ENCODE measurements at regions not wholly inside any gene's neighbourhood (a gene's known extent, or its start where the extent isn't known, plus 50 kb on each side); places are given as distances from the start of the nearest gene placed in this dataset.
A peak's percentile ranks its signal among the peaks of the same experiment; 100 is the strongest.

DNA sequence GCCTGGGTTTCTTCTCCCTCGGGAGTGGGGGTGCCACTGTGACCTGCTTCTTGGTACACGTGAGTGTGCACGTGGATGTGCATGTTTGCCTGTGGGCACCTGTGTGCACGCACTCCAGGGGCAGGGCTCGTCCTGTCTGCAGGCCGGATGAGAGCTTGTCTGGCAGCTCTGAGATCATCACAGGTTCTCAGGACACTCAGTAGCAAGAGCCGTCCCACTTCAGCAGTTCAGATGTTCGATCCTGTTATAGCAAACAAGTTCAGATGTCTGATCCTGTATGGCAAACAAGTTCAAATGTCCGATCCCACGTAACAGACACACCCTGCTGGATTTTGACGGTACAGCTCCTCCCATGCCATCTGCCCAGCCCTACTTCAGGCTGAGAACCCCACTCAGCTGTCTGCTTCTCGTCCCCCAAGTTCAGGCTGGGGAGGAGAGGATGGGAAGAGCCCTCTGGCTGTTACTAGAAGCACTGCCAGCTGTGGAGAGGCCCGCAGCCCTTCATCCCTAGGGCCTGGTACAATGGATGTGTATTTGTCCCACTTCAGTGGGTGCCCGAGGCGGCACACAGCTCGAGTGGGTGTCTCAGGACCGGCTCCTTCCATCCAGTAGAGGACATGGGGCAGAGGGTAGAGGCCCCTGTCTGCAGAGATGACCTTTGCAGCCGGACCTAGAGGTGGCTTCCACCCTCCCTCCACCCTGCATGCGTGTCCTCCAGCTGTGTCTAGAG is 1126.9 kb downstream of the BRD1 start (continued):
- TF ChIP-seq ARID4A (CRISPR knock-in tag; IDR thresholded peaks at IDR 0.05; ENCODE audit: borderline replicate concordance) (peak; percentile 54; the same call in 1 of the 2 replicates), SP2 (CRISPR knock-in tag; IDR thresholded peaks at IDR 0.05) (no peak), ZKSCAN1 (IDR thresholded peaks at IDR 0.05; ENCODE audit: low read length) (no peak), ZNF83 (CRISPR knock-in tag; IDR thresholded peaks at IDR 0.05; ENCODE audit: borderline replicate concordance) (no peak), ZFP62 (CRISPR knock-in tag; IDR thresholded peaks at IDR 0.05) (no peak), MAF1 (CRISPR knock-in tag; IDR thresholded peaks at IDR 0.05; ENCODE audit: borderline replicate concordance) (no peak), POLR2AphosphoS5 (IDR thresholded peaks at IDR 0.05; ENCODE audit: low read depth, low read length) (no peak), SAP130 (CRISPR knock-in tag; IDR thresholded peaks at IDR 0.05; ENCODE audit: low read depth) (no peak), ZNF263 (CRISPR knock-in tag; IDR thresholded peaks at IDR 0.05) (peak; percentile 57; the same call in 1 of the 2 replicates), ZNF598 (CRISPR knock-in tag; IDR thresholded peaks at IDR 0.05; ENCODE audit: borderline replicate concordance) (no peak), ZNF12 (CRISPR knock-in tag; IDR thresholded peaks at IDR 0.05) (no peak), PITX1 (CRISPR knock-in tag; IDR thresholded peaks at IDR 0.05) (0 out of 2 replicates have a peak, but pooled peaks have one; percentile 35), ZNF775 (CRISPR knock-in tag; IDR thresholded peaks at IDR 0.05; ENCODE audit: borderline replicate concordance) (no peak), ZNF33A (CRISPR knock-in tag; IDR thresholded peaks at IDR 0.05; ENCODE audit: borderline replicate concordance) (no peak), NR2F1 (CRISPR knock-in tag; IDR thresholded peaks at IDR 0.05) (no peak), CAMTA2 (CRISPR knock-in tag; IDR thresholded peaks at IDR 0.05; ENCODE audit: borderline replicate concordance) (no peak), NCOA1 (CRISPR knock-in tag; IDR thresholded peaks at IDR 0.05) (no peak), DZIP1 (CRISPR knock-in tag; IDR thresholded peaks at IDR 0.05) (no peak), RXRB (CRISPR knock-in tag; IDR thresholded peaks at IDR 0.05; ENCODE audit: borderline replicate concordance) (no peak), GABPB1 (CRISPR knock-in tag; IDR thresholded peaks at IDR 0.05) (no peak)
- TF ChIP-seq, protein P1, sequence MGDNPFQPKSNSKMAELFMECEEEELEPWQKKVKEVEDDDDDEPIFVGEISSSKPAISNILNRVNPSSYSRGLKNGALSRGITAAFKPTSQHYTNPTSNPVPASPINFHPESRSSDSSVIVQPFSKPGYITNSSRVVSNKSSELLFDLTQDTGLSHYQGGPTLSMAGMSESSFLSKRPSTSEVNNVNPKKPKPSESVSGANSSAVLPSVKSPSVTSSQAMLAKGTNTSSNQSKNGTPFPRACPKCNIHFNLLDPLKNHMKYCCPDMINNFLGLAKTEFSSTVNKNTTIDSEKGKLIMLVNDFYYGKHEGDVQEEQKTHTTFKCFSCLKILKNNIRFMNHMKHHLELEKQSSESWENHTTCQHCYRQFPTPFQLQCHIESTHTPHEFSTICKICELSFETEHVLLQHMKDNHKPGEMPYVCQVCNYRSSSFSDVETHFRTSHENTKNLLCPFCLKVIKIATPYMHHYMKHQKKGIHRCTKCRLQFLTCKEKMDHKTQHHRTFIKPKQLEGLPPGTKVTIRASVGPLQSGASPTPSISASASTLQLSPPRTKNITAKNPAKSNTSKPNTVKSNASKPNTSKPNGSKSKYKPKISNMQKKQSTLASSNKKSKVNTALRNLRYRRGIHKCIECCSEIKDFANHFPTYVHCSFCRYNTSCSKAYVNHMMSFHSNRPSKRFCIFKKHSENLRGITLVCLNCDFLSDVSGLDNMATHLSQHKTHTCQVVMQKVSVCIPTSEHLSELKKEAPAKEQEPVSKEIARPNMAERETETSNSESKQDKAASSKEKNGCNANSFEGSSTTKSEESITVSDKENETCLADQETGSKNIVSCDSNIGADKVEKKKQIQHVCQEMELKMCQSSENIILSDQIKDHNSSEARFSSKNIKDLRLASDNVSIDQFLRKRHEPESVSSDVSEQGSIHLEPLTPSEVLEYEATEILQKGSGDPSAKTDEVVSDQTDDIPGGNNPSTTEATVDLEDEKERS (CRISPR knock-in tag; IDR thresholded peaks at IDR 0.05), result no peak

Data from HepG2 (cell line).